Testis (tissue), 2 donors: ENCODE measurements at regions not wholly inside any gene's neighbourhood (a gene's known extent, or its start where the extent isn't known, plus 50 kb on each side); places are given as distances from the start of the nearest gene placed in this dataset.

Experiments
- DNase-seq: peaks from one replicate; pipeline ENCODE4 v3.0.0-alpha.2; 2019
- H3K27ac ChIP-seq, 2 donors: fragments of 200-600 bp; sonication (generic); one replicate each; pipeline ENCODE4 v1.5.1; 2019
- H3K27me3 ChIP-seq: fragments of 200-600 bp; sonication (generic); one replicate; pipeline ENCODE4 v1.5.1; 2019
- H3K36me3 ChIP-seq: fragments of 200-600 bp; sonication (generic); one replicate; pipeline ENCODE4 v1.5.1; 2017; ENCODE audit warnings: low read depth; ENCODE audit errors: missing control alignments
- H3K4me1 ChIP-seq: fragments of 200-600 bp; sonication (generic); one replicate; pipeline ENCODE4 v1.5.1; 2019
- H3K4me3 ChIP-seq, 2 donors: fragments of 200-600 bp; sonication (generic); one replicate each; pipeline ENCODE4 v1.5.1; 2017 to 2019
- H3K9me3 ChIP-seq: fragments of 200-600 bp; sonication (generic); one replicate; pipeline ENCODE4 v1.5.1; 2017
- POLR2A ChIP-seq: fragments of 450-650 bp; IDR thresholded peaks from one replicate; pipeline ENCODE4 v1.6.1; 2017; ENCODE audit warnings: antibody characterized with exemption, mild to moderate bottlenecking, moderate library complexity
- WGBS, 2 donors: methylation state at CpG; one replicate each; pipeline ENCODE4 v1.1.5; 2018; 5-methylcytosine and 5-hydroxymethylcytosine counted together
- intact Hi-C: fragments of 100-400 bp; cut with DNase I; formaldehyde crosslinking; loops from one replicate; pipeline ENCODE4 v1.15.1; 2023; ENCODE audit warnings: low total_unique reads
- TF ChIP-seq, protein P1 (sequence below), 3 experiments: fragments of 450-650 bp in 2 of 3; fragments of 200-600 bp in 1 of 3; sonication (generic) in 1 of 3; IDR thresholded peaks; one replicate each; pipeline ENCODE4 v1.5.1; 2016 to 2019; ENCODE audit warnings: antibody characterized with exemption in 3 of 3, mild to moderate bottlenecking in 2 of 3, moderate library complexity in 1 of 3

DNA sequence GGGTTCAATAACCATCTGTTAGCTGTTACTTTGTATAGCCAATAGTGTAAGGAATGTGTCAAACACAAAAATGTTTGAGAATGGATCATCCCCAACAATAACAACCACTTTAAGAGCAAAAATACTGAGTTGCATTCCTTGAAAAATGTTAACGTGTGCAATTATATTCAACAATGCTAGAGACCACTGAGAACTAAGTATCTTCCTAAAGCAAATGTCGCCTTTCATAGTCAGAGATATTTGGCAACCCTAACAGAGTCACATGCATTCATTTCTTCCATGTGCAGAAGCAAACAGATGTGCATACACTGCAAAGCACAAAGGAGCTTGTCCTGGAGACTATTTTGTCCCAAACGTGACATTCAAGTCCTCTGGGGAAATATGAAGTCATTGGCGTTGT lies 448.6 kb downstream of the GJA1 start:
- Histone ChIP-seq H3K4me3 (no peak overlapping the region), H3K27ac (no peak overlapping the region), H3K4me1 (no peaks in the 10 kb centered on the region), H3K9me3 (no peaks in the 10 kb centered on the region), H3K27me3 (no peaks in the 10 kb centered on the region), H3K36me3 (no peaks in the 10 kb centered on the region)
- no peak for TF ChIP-seq POLR2A
- TF ChIP-seq, protein P1, sequence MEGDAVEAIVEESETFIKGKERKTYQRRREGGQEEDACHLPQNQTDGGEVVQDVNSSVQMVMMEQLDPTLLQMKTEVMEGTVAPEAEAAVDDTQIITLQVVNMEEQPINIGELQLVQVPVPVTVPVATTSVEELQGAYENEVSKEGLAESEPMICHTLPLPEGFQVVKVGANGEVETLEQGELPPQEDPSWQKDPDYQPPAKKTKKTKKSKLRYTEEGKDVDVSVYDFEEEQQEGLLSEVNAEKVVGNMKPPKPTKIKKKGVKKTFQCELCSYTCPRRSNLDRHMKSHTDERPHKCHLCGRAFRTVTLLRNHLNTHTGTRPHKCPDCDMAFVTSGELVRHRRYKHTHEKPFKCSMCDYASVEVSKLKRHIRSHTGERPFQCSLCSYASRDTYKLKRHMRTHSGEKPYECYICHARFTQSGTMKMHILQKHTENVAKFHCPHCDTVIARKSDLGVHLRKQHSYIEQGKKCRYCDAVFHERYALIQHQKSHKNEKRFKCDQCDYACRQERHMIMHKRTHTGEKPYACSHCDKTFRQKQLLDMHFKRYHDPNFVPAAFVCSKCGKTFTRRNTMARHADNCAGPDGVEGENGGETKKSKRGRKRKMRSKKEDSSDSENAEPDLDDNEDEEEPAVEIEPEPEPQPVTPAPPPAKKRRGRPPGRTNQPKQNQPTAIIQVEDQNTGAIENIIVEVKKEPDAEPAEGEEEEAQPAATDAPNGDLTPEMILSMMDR (IDR thresholded peaks at IDR 0.05), result no peak
- no peak for DNase-seq
- WGBS, 2 donors, result 74% methylated on average over 4 of the region's 4 CpGs
- intact Hi-C loops, result no loop called here

DNA sequence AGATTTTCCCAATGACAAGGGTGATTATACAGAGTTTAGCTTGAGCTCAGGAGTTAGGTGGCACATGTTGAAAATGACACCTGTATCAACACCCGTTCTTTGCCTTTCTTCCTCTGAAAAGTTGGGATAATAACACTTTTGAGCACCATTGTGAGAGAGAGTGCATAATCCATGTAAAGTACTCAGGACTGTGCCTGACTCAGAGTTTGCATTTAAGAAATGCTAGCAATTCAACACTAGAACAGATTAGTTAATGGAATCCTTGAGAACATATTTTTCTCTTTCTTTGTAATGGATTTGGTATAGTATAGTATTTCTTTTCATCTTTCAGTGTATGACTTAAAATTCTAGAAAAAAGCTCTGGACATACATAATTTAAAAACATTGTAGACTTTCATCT lies 449.2 kb downstream of the GJA1 start:
- Histone ChIP-seq H3K9me3 (no peaks in the 10 kb centered on the region), H3K27ac (no peak overlapping the region), H3K4me3 (no peak overlapping the region), H3K36me3 (no peaks in the 10 kb centered on the region), H3K27me3 (no peaks in the 10 kb centered on the region), H3K4me1 (no peaks in the 10 kb centered on the region)
- no peak for TF ChIP-seq POLR2A
- TF ChIP-seq, protein P1 (IDR thresholded peaks at IDR 0.05), result no peak
- intact Hi-C loops, result no loop called here
- DNase-seq, result no peak
- WGBS, 2 donors, result 89 to 91% methylated on average over 1 of the region's 1 CpG

DNA sequence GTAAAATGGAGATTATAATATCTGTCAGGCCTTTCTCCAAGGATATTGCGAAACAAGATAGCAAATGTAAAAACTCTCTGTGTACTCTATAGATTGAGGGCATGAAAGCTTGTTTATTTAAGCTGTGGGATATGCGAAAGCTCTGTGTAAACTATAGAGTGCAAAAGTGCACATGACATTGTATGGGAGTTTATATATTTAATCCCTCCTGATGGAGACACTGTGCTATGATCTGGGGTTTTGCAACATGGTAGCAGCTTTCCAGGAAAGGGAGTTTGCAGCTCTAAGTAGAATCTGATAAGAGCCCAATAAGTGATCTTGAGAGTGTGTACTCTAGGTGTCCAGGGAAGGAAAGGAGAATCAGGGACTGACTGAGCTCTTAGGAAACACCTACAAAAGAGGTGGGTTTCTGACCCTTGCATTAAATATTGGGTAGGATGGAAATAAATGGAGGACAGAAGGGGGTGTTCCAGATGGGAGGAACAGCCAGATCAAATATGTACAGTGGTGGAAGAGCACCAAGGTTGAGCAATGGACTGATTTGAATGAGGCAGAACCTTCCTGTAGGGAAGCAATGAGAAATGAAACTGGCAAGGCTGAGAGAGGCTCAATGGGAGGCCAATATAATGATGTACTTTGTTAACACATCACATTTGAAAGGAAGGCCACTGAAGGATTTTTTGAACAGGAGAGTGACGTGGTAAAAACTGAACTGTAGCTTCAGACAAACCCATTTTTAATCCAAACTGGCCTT lies 450.1 kb downstream of the GJA1 start:
- Histone ChIP-seq H3K4me1 (no peaks in the 10 kb centered on the region), H3K9me3 (no peaks in the 10 kb centered on the region), H3K27ac (no peak overlapping the region), H3K36me3 (no peaks in the 10 kb centered on the region), H3K27me3 (no peaks in the 10 kb centered on the region), H3K4me3 (no peak overlapping the region)
- intact Hi-C loops, result no loop called here
- TF ChIP-seq, protein P1 (IDR thresholded peaks at IDR 0.05), result no peak
- no peak for TF ChIP-seq POLR2A
- 79 to 86% methylated on average over 3 of the region's 3 CpGs for WGBS, 2 donors
- no peak for DNase-seq

DNA sequence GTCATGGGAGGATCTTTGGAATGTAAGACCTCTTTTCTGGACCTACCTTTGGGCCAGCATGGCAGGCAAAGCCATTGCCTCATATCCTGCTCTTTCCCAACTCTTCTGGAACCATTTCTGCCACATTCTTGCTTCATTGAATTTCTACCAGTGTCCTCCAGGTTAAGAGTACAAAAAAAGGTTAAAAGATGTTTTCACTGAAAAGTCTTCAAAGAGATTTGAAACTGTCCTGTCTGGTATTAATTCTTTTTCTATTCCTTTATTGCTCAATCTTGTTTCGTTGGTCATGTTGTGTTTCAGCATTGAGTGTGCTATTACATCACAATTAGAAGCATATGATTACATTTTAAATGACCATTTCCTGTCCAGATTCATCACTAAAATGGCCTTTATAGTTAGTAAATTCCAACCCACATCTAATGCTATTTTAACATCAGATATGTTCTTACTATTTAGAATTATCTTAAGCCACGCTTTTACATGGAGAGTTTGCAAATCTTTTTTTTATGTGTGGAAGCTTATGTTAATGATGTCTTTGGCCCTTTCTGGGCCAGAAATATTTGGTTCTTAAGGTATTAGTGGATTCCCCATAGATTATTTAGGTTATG lies 450.9 kb downstream of the GJA1 start:
- no peak overlapping the region for H3K27ac ChIP-seq
- no peaks in the 10 kb centered on the region for H3K27me3 ChIP-seq
- no peaks in the 10 kb centered on the region for H3K4me1 ChIP-seq
- TF ChIP-seq, protein P1 (IDR thresholded peaks at IDR 0.05), result no peak
- TF ChIP-seq POLR2A, result no peak
- no peak overlapping the region for H3K4me3 ChIP-seq
- no peak for DNase-seq
- intact Hi-C loops, result no loop called here
- no peaks in the 10 kb centered on the region for H3K9me3 ChIP-seq
- 76 to 90% methylated on average over 2 of the region's 2 CpGs for WGBS, 2 donors
- H3K36me3 ChIP-seq, result no peaks in the 10 kb centered on the region

DNA sequence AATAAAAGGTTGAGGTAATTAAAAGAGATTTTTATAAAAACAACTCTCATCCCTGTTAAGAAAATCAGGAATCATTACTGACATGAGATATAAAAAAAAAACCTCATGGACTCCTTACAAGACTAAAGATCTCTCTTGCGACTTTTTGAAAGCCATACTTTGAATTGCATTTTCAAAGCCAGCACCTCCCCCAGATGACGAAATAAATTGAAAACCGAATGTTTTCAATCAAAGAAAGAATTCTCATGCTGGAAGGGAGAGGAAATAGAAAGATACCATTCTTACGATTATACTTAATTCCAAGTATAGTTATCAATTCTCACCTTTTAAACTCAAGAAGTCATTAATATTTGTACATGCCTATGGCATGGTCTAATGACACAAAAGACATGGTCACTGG lies 452.3 kb downstream of the GJA1 start:
- intact Hi-C loops, result no loop called here
- TF ChIP-seq POLR2A, result no peak
- TF ChIP-seq, protein P1 (IDR thresholded peaks at IDR 0.05), result no peak
- Histone ChIP-seq H3K36me3 (no peaks in the 10 kb centered on the region), H3K9me3 (no peaks in the 10 kb centered on the region), H3K27me3 (no peaks in the 10 kb centered on the region), H3K4me3 (no peak overlapping the region), H3K27ac (no peak overlapping the region), H3K4me1 (no peaks in the 10 kb centered on the region)
- 83 to 85% methylated on average over 4 of the region's 4 CpGs for WGBS, 2 donors
- DNase-seq, result no peak
